ENCODE measurements at regions not wholly inside any gene's neighbourhood (a gene's known extent, or its start where the extent isn't known, plus 50 kb on each side); places are given as distances from the start of the nearest gene placed in this dataset.

- DNase-seq, result no peak
These were observed 1376.3 kb upstream of the SLC10A2 start for GRCh38 chr13:104442536-104442935.

GRCh38 chr13:104436555-104436954, 1370.3 kb upstream of the SLC10A2 start:
- DNase-seq, result no peak

GRCh38 chr13:104431895-104432294, 1365.7 kb upstream of the SLC10A2 start:
- DNase-seq, result no peak

GRCh38 chr13:104426435-104426834, 1360.2 kb upstream of the SLC10A2 start:
- no peak for DNase-seq

- no peak for DNase-seq
These were observed 1356.5 kb upstream of the SLC10A2 start for GRCh38 chr13:104422668-104423067.

- no peak for DNase-seq
These were observed 1350.8 kb upstream of the SLC10A2 start for GRCh38 chr13:104416973-104417372.

- no peak for DNase-seq
These were observed 1348.6 kb upstream of the SLC10A2 start for GRCh38 chr13:104414771-104415170.

GRCh38 chr13:104414181-104414580, 1348.0 kb upstream of the SLC10A2 start:
- DNase-seq, result no peak

- DNase-seq, result no peak
These were observed 1345.0 kb upstream of the SLC10A2 start for GRCh38 chr13:104411141-104411765.

GRCh38 chr13:104408733-104409132, 1342.5 kb upstream of the SLC10A2 start:
- no peak for DNase-seq

- DNase-seq, result no peak
These were observed 1338.1 kb upstream of the SLC10A2 start for GRCh38 chr13:104404325-104404724.

- no peak for DNase-seq
These were observed 1323.5 kb upstream of the SLC10A2 start for GRCh38 chr13:104389691-104390090.

- DNase-seq, result no peak
These were observed 1321.3 kb upstream of the SLC10A2 start for GRCh38 chr13:104387510-104387909.

- no peak for DNase-seq
These were observed 1319.2 kb upstream of the SLC10A2 start for GRCh38 chr13:104385404-104385803.

GRCh38 chr13:104382951-104383350, 1316.7 kb upstream of the SLC10A2 start:
- no peak for DNase-seq

GRCh38 chr13:104376588-104376987, 1310.4 kb upstream of the SLC10A2 start:
- DNase-seq, result no peak

GRCh38 chr13:104375614-104376013, 1309.4 kb upstream of the SLC10A2 start:
- DNase-seq, result no peak

GRCh38 chr13:104372095-104372655, 1306.0 kb upstream of the SLC10A2 start:
- DNase-seq, result no peak

- no peak for DNase-seq
These were observed 1299.2 kb upstream of the SLC10A2 start for GRCh38 chr13:104365430-104365829.

- DNase-seq, result no peak
These were observed 1291.6 kb upstream of the SLC10A2 start for GRCh38 chr13:104357672-104358354.

GRCh38 chr13:104357174-104357573, 1291.0 kb upstream of the SLC10A2 start:
- no peak for DNase-seq

- no peak for DNase-seq
These were observed 1288.9 kb upstream of the SLC10A2 start for GRCh38 chr13:104355041-104355670.

- DNase-seq, result no peak
These were observed 1261.0 kb upstream of the SLC10A2 start for GRCh38 chr13:104327211-104327610.

- no peak for DNase-seq
These were observed 1260.3 kb upstream of the SLC10A2 start for GRCh38 chr13:104326523-104326922.

Data from NCI-H187 treated with DMSO at 0.1 percent for 48 hours (cell line).